Gastroesophageal sphincter (tissue), 4 donors: ENCODE measurements at regions not wholly inside any gene's neighbourhood (a gene's known extent, or its start where the extent isn't known, plus 50 kb on each side); places are given as distances from the start of the nearest gene placed in this dataset.

ENCODE experiments used
- ATAC-seq: fragments of 150-250 bp; one replicate; pipeline ENCODE4 v1.9.1; 2016; ENCODE audit warnings: mild to moderate bottlenecking, moderate library complexity
- H3K27ac ChIP-seq, 4 donors: fragments of 200-600 bp; sonication (generic) in 3 of 4; 1 replicate in 3 of 4; 2 replicates in 1 of 4; pipeline ENCODE4 v1.5.1; 2016 to 2019
- H3K27me3 ChIP-seq: fragments of 200-600 bp; sonication (generic); one replicate; pipeline ENCODE4 v1.5.1; 2019
- H3K36me3 ChIP-seq, 2 donors: fragments of 200-600 bp; sonication (generic); one replicate each; pipeline ENCODE4 v1.5.1; 2019; ENCODE audit warnings: control low read depth in 1 of 2
- H3K4me1 ChIP-seq, 3 donors: fragments of 200-600 bp; sonication (generic); 1 replicate in 2 of 3; 2 replicates in 1 of 3; pipeline ENCODE4 v1.5.1; 2016 to 2019; ENCODE audit warnings: control low read depth in 2 of 3
- H3K4me3 ChIP-seq, 2 donors: fragments of 200-600 bp; sonication (generic); one replicate each; pipeline ENCODE4 v1.5.1; 2019; ENCODE audit warnings: mild to moderate bottlenecking in 1 of 2, moderate library complexity in 1 of 2
- H3K9me3 ChIP-seq, 3 donors: fragments of 200-600 bp; sonication (generic); one replicate each; pipeline ENCODE4 v1.5.1; 2017 to 2019; ENCODE audit warnings: control low read depth in 2 of 3
- EP300 ChIP-seq: sonication (generic); formaldehyde crosslinking; IDR thresholded peaks from one replicate; pipeline ENCODE4 v1.6.1; 2017; ENCODE audit warnings: antibody characterized with exemption, mild to moderate bottlenecking
- POLR2A ChIP-seq, 2 donors: fragments of 450-650 bp; IDR thresholded peaks; one replicate each; pipeline ENCODE4 v1.6.1; 2017; ENCODE audit warnings: antibody characterized with exemption in 2 of 2, mild to moderate bottlenecking in 2 of 2, moderate library complexity in 1 of 2
- POLR2AphosphoS5 ChIP-seq: sonication (generic); formaldehyde crosslinking; IDR thresholded peaks from one replicate; pipeline ENCODE4 v1.6.1; 2017; ENCODE audit warnings: antibody characterized with exemption
- WGBS, 2 donors: methylation state at CpG; one replicate each; pipeline ENCODE4 v1.1.5; 2018; ENCODE audit warnings: low coverage in 1 of 2; 5-methylcytosine and 5-hydroxymethylcytosine counted together
- TF ChIP-seq, protein P1 (sequence below), 4 experiments: fragments of 200-600 bp in 2 of 4; fragments of 450-650 bp in 2 of 4; sonication (generic) in 1 of 4; IDR thresholded peaks; one replicate each; pipeline ENCODE4 v1.5.1; 2017 to 2019; ENCODE audit warnings: antibody characterized with exemption in 4 of 4, mild to moderate bottlenecking in 2 of 4, moderate library complexity in 2 of 4

DNA sequence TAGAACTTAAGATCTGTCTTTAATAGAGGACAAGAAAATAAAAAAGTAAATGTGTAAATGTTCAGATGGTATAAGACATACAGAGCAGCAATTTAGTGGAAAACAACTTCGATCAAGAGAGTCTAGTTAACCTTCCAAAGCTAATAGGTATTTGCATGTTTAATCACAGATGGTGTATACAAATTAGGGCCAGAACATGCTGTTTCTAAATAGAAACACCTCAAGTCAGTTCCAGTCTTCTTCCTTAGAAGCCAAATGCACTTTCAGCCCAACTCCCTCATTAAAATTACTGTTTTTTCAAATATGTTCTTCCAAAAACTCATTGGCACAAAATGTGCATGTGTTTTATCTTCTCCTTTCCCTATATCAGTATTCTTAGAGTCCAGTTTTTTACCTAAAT lies 604.4 kb downstream of the SLC6A15 start:
- no peaks in the 10 kb centered on the region for H3K9me3 ChIP-seq
- H3K4me1 ChIP-seq = no peaks in the 10 kb centered on the region
- no peak overlapping the region for H3K27ac ChIP-seq
- no peak overlapping the region for H3K4me3 ChIP-seq
- no peak for ATAC-seq
- no peak for TF ChIP-seq EP300
- TF ChIP-seq, protein P1, sequence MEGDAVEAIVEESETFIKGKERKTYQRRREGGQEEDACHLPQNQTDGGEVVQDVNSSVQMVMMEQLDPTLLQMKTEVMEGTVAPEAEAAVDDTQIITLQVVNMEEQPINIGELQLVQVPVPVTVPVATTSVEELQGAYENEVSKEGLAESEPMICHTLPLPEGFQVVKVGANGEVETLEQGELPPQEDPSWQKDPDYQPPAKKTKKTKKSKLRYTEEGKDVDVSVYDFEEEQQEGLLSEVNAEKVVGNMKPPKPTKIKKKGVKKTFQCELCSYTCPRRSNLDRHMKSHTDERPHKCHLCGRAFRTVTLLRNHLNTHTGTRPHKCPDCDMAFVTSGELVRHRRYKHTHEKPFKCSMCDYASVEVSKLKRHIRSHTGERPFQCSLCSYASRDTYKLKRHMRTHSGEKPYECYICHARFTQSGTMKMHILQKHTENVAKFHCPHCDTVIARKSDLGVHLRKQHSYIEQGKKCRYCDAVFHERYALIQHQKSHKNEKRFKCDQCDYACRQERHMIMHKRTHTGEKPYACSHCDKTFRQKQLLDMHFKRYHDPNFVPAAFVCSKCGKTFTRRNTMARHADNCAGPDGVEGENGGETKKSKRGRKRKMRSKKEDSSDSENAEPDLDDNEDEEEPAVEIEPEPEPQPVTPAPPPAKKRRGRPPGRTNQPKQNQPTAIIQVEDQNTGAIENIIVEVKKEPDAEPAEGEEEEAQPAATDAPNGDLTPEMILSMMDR (IDR thresholded peaks at IDR 0.05) = no peak
- TF ChIP-seq POLR2A (IDR thresholded peaks at IDR 0.05) = no peak
- no peak for TF ChIP-seq POLR2AphosphoS5
- 88 to 100% methylated on average over 1 of the region's 1 CpG for WGBS, 2 donors
- H3K27me3 ChIP-seq = no peaks in the 10 kb centered on the region
- H3K36me3 ChIP-seq = no peaks in the 10 kb centered on the region

GRCh38 chr12:84305144-84305543 lies 607.5 kb downstream of the SLC6A15 start:
- no peaks in the 10 kb centered on the region for H3K36me3 ChIP-seq
- no peaks in the 10 kb centered on the region for H3K9me3 ChIP-seq
- H3K27ac ChIP-seq = no peak overlapping the region
- H3K4me1 ChIP-seq = no peaks in the 10 kb centered on the region
- no peak for ATAC-seq
- WGBS, 2 donors = 43 to 54% methylated on average over 3 of the region's 3 CpGs
- TF ChIP-seq, protein P1 (IDR thresholded peaks at IDR 0.05) = no peak
- no peak for TF ChIP-seq EP300
- TF ChIP-seq POLR2AphosphoS5 = no peak
- no peak for TF ChIP-seq POLR2A (IDR thresholded peaks at IDR 0.05)
- H3K27me3 ChIP-seq = no peaks in the 10 kb centered on the region
- no peak overlapping the region for H3K4me3 ChIP-seq

DNA sequence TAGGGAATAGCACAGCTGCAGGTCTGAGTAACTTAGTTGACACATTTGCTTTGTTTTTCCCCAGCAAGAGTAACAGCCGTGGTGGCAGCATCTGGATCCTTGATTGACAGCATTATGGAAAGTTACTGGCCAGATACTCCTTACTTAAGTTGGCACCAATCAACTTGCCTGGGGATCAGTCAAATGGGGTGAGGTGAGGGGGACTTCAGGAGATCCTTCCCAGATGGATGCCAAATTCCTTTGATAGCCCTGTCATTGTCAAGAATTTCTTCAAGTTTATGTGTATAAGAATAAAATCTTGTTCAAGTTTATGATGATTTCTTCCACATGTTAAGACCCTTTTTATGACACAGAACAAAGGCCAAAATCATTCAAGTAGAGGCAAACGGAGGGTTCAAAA lies 618.4 kb downstream of the SLC6A15 start:
- Histone ChIP-seq H3K4me1 (no peaks in the 10 kb centered on the region), H3K36me3 (no peaks in the 10 kb centered on the region), H3K9me3 (peaks cover 0 to 8% (median 0%) of the 10 kb centered on the region in 3 donors), H3K27me3 (no peaks in the 10 kb centered on the region), H3K27ac (no peak overlapping the region), H3K4me3 (no peak overlapping the region)
- TF ChIP-seq EP300 (no peak), POLR2AphosphoS5 (no peak), POLR2A (IDR thresholded peaks at IDR 0.05) (no peak)
- TF ChIP-seq, protein P1 (IDR thresholded peaks at IDR 0.05) = no peak
- no peak for ATAC-seq
- WGBS, 2 donors = 52 to 58% methylated on average over 2 of the region's 2 CpGs

- TF ChIP-seq EP300 (no peak), POLR2AphosphoS5 (no peak)
- H3K27me3 ChIP-seq = no peaks in the 10 kb centered on the region
- no peak overlapping the region for H3K4me3 ChIP-seq
- no peak for ATAC-seq
- H3K27ac ChIP-seq = no peak overlapping the region
- H3K9me3 ChIP-seq = no peaks in the 10 kb centered on the region
- no peaks in the 10 kb centered on the region for H3K36me3 ChIP-seq
- H3K4me1 ChIP-seq = no peaks in the 10 kb centered on the region
These were observed 622.4 kb downstream of the SLC6A15 start for GRCh38 chr12:84290168-84290567.

DNA sequence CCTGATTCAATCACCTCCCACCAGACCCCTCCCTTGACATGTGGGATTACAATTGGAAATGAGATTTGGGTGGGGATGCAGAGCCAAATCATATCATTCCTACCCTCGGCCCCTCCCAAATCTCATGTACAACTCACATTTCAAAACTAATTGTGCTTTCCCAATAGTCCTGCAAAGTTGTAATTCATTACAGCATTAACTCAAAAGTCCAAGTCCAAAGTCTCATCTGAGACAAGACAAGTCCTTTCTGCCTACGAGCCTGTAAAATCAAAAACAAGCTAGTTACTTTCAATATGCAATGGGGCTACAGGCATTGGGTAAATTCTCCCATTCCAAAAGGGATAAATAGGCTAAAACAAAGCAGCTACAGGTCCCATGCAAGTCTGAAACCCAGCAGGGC lies 634.6 kb downstream of the SLC6A15 start:
- TF ChIP-seq POLR2A (IDR thresholded peaks at IDR 0.05) (no peak), EP300 (no peak), POLR2AphosphoS5 (no peak)
- TF ChIP-seq, protein P1 (IDR thresholded peaks at IDR 0.05) = no peak
- Histone ChIP-seq H3K4me3 (no peak overlapping the region), H3K4me1 (no peaks in the 10 kb centered on the region), H3K36me3 (no peaks in the 10 kb centered on the region), H3K27me3 (no peaks in the 10 kb centered on the region), H3K9me3 (peaks cover 0 to 13% (median 0%) of the 10 kb centered on the region in 3 donors), H3K27ac (no peak overlapping the region)
- ATAC-seq = no peak
- WGBS, 2 donors = 71 to 84% methylated on average over 1 to 2 of the region's 2 CpGs
